GM12864 (cell line): ENCODE measurements at regions not wholly inside any gene's neighbourhood (a gene's known extent, or its start where the extent isn't known, plus 50 kb on each side); places are given as distances from the start of the nearest gene placed in this dataset.

Experiments used
- DNase-seq: peaks from one replicate; pipeline ENCODE4 v3.0.0-alpha.2; 2011; ENCODE audit warnings: low read depth
- H3K4me3 ChIP-seq: 2 replicates; pipeline ENCODE4 v1.5.1; 2011; ENCODE audit warnings: mild to moderate bottlenecking, low read depth, low read length, control low read depth
- TF ChIP-seq, protein P1 (sequence below): IDR thresholded peaks from 2 replicates; pipeline ENCODE4 v1.5.1; 2011; ENCODE audit warnings: low read depth, mild to moderate bottlenecking, moderate library complexity, low read length, control low read depth, inconsistent platforms; ENCODE audit errors: missing control alignments

GRCh38 chr5:67262206-67262605 is 65.6 kb upstream of the CD180 start:
- H3K4me3 ChIP-seq: no peak overlapping the region

GRCh38 chr5:67259548-67260215 is 63.1 kb upstream of the CD180 start:
- TF ChIP-seq, protein P1, sequence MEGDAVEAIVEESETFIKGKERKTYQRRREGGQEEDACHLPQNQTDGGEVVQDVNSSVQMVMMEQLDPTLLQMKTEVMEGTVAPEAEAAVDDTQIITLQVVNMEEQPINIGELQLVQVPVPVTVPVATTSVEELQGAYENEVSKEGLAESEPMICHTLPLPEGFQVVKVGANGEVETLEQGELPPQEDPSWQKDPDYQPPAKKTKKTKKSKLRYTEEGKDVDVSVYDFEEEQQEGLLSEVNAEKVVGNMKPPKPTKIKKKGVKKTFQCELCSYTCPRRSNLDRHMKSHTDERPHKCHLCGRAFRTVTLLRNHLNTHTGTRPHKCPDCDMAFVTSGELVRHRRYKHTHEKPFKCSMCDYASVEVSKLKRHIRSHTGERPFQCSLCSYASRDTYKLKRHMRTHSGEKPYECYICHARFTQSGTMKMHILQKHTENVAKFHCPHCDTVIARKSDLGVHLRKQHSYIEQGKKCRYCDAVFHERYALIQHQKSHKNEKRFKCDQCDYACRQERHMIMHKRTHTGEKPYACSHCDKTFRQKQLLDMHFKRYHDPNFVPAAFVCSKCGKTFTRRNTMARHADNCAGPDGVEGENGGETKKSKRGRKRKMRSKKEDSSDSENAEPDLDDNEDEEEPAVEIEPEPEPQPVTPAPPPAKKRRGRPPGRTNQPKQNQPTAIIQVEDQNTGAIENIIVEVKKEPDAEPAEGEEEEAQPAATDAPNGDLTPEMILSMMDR: no peak
- no peak for DNase-seq
- H3K4me3 ChIP-seq: no peak overlapping the region

More at GRCh38 chr5:67262206-67262605, 65.6 kb upstream of the CD180 start:
- TF ChIP-seq, protein P1: no peak
- no peak for DNase-seq

DNA sequence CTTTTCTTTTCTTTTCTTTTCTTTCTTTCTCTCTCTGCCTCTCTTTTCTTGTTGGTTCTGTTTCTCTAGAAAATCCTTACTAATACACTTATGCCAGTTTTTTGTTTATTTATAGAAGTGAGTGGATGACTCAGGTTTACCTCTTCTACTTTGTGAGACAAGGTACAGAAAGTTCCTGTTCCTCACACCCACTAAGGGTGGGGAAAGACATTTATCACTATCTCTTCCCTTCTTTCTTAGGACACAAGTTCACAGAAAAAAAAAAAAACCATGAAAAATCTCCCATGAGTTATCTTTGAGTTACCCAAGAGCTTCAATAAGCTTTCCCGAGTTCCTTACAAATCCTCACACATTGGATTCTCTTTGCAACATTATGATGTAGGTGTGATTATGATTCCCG is 60.9 kb upstream of the CD180 start:
- DNase-seq: no peak
- TF ChIP-seq, protein P1: no peak
- H3K4me3 ChIP-seq: no peak overlapping the region

- TF ChIP-seq, protein P1: no peak
- no peak overlapping the region for H3K4me3 ChIP-seq
- no peak for DNase-seq
Observed at GRCh38 chr5:67257077-67257476, 60.5 kb upstream of the CD180 start.

DNA sequence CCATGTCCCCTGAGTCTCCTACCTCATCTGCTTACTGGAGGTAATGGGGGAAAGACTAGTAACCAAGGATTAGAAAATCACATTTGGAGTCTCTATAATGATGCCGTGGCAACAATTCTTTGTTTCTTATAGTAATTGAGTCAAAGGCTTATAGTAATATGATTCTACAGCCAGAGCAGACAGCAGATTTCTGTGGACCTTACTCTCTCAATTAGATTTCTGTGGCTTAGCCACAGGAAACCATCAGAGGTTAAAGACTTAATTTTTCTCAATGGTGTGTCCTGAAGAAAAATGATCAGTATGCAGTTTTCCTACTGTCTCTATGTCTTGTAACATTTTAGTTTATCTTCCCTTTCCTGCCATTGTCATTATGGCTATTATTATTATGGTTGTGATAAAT is 59.3 kb upstream of the CD180 start:
- no peak overlapping the region for H3K4me3 ChIP-seq
- TF ChIP-seq, protein P1: no peak
- no peak for DNase-seq

GRCh38 chr5:67253911-67254310 is 57.3 kb upstream of the CD180 start:
- TF ChIP-seq, protein P1: no peak
- H3K4me3 ChIP-seq: no peak overlapping the region

DNA sequence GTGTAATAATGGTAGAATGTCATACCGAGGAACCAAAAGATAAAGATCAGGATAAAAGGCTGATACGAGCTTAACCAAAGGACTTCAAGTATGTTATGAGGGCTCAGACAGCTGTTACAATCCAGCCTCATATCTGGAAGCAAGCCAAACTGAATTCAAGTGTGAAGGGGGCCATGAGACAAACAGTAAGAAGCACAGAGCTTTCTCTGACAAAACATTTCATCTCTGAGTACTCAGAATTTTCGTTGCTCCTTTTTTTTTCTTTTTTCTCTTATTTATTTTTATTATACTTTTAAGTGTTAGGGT is 52.9 kb upstream of the CD180 start:
- TF ChIP-seq, protein P1: no peak
- no peak overlapping the region for H3K4me3 ChIP-seq
- no peak for DNase-seq

More at GRCh38 chr5:67253911-67254310, 57.3 kb upstream of the CD180 start:
- no peak for DNase-seq
